Thyroid gland (tissue), 4 donors: ENCODE measurements at regions not wholly inside any gene's neighbourhood (a gene's known extent, or its start where the extent isn't known, plus 50 kb on each side); places are given as distances from the start of the nearest gene placed in this dataset.

ENCODE experiments used
- DNase-seq, 2 donors: peaks; one replicate each; pipeline ENCODE4 v3.0.0-alpha.2; 2019
- H3K27ac ChIP-seq, 3 donors: fragments of 200-600 bp; sonication (generic); 1 replicate in 2 of 3; 2 replicates in 1 of 3; pipeline ENCODE4 v1.5.1; 2016 to 2019; ENCODE audit warnings: mild to moderate bottlenecking in 1 of 3, moderate library complexity in 1 of 3
- H3K27me3 ChIP-seq: fragments of 200-600 bp; sonication (generic); one replicate; pipeline ENCODE4 v1.5.1; 2019
- H3K36me3 ChIP-seq, 2 donors: fragments of 200-600 bp; sonication (generic); one replicate each; pipeline ENCODE4 v1.5.1; 2016 to 2019
- H3K4me1 ChIP-seq, 2 donors: fragments of 200-600 bp; sonication (generic); one replicate each; pipeline ENCODE4 v1.5.1; 2017 to 2019
- H3K4me3 ChIP-seq, 3 donors: fragments of 200-600 bp; sonication (generic); replicated peaks in 1 of 3; 1 replicate in 2 of 3; 2 replicates in 1 of 3; pipeline ENCODE4 v1.5.1; 2016; ENCODE audit warnings: mild to moderate bottlenecking in 1 of 3
- H3K9me3 ChIP-seq: fragments of 200-600 bp; sonication (generic); one replicate; pipeline ENCODE4 v1.5.1; 2017
- CTCF ChIP-seq, 6 experiments: fragments of 200-600 bp in 3 of 6; fragments of 450-650 bp in 3 of 6; sonication (generic) in 3 of 6; IDR thresholded peaks; one replicate each; pipeline ENCODE4 v1.5.1; 2016 to 2019; ENCODE audit warnings: antibody characterized with exemption in 6 of 6, mild to moderate bottlenecking in 2 of 6, inconsistent platforms in 1 of 6, moderate library complexity in 1 of 6
- POLR2A ChIP-seq, 2 donors: fragments of 450-650 bp; IDR thresholded peaks; one replicate each; pipeline ENCODE4 v1.6.1; 2017; ENCODE audit warnings: antibody characterized with exemption in 2 of 2, mild to moderate bottlenecking in 2 of 2, moderate library complexity in 1 of 2
- WGBS, 2 donors: methylation state at CpG; one replicate each; pipeline ENCODE4 v1.1.5; 2017; 5-methylcytosine and 5-hydroxymethylcytosine counted together
- intact Hi-C: fragments of 100-400 bp; cut with DNase I; formaldehyde crosslinking; loops from one replicate; pipeline ENCODE4 v1.15.1; 2023

- no peak overlapping the region for H3K27ac ChIP-seq
- H3K4me1 ChIP-seq: no peaks in the 10 kb centered on the region
- H3K36me3 ChIP-seq: no peaks in the 10 kb centered on the region
- intact Hi-C loops: no loop called here
- WGBS, 2 donors: 62 to 64% methylated on average over 2 of the region's 2 CpGs
- H3K27me3 ChIP-seq: no peaks in the 10 kb centered on the region
- H3K4me3 ChIP-seq: no peak overlapping the region
- no peaks in the 10 kb centered on the region for H3K9me3 ChIP-seq
- DNase-seq: no peak
- TF ChIP-seq CTCF (IDR thresholded peaks at IDR 0.05): no peak
- TF ChIP-seq POLR2A (IDR thresholded peaks at IDR 0.05): no peak
Observed at GRCh38 chr5:27594141-27594540, 555.8 kb upstream of the CDH9 start.

GRCh38 chr5:27592231-27592630 lies 553.8 kb upstream of the CDH9 start:
- no peaks in the 10 kb centered on the region for H3K9me3 ChIP-seq
- no peaks in the 10 kb centered on the region for H3K36me3 ChIP-seq
- 76 to 85% methylated on average over 1 of the region's 1 CpG for WGBS, 2 donors
- intact Hi-C loops: no loop called here
- no peaks in the 10 kb centered on the region for H3K27me3 ChIP-seq
- H3K27ac ChIP-seq: no peak overlapping the region
- TF ChIP-seq CTCF (IDR thresholded peaks at IDR 0.05): no peak
- TF ChIP-seq POLR2A (IDR thresholded peaks at IDR 0.05): no peak
- H3K4me3 ChIP-seq: no peak overlapping the region
- H3K4me1 ChIP-seq: no peaks in the 10 kb centered on the region
- no peak for DNase-seq

GRCh38 chr5:27590503-27590902 lies 552.1 kb upstream of the CDH9 start:
- DNase-seq: no peak
- H3K9me3 ChIP-seq: no peaks in the 10 kb centered on the region
- 97 to 100% methylated on average over 6 of the region's 6 CpGs for WGBS, 2 donors
- H3K27me3 ChIP-seq: no peaks in the 10 kb centered on the region
- intact Hi-C loops: no loop called here
- no peak for TF ChIP-seq CTCF (IDR thresholded peaks at IDR 0.05)
- TF ChIP-seq POLR2A (IDR thresholded peaks at IDR 0.05): no peak
- H3K4me3 ChIP-seq: no peak overlapping the region
- no peak overlapping the region for H3K27ac ChIP-seq
- no peaks in the 10 kb centered on the region for H3K36me3 ChIP-seq
- H3K4me1 ChIP-seq: no peaks in the 10 kb centered on the region

GRCh38 chr5:27578279-27578678 lies 539.9 kb upstream of the CDH9 start:
- Histone ChIP-seq H3K9me3 (no peaks in the 10 kb centered on the region), H3K4me1 (no peaks in the 10 kb centered on the region), H3K27ac (no peak overlapping the region), H3K27me3 (no peaks in the 10 kb centered on the region), H3K4me3 (no peak overlapping the region), H3K36me3 (no peaks in the 10 kb centered on the region)
- intact Hi-C loops: no loop called here
- TF ChIP-seq CTCF (IDR thresholded peaks at IDR 0.05): no peak
- TF ChIP-seq POLR2A (IDR thresholded peaks at IDR 0.05): no peak
- DNase-seq: no peak

GRCh38 chr5:27571681-27572080 lies 533.3 kb upstream of the CDH9 start:
- Histone ChIP-seq H3K4me3 (no peak overlapping the region), H3K4me1 (no peaks in the 10 kb centered on the region), H3K9me3 (no peaks in the 10 kb centered on the region), H3K27me3 (no peaks in the 10 kb centered on the region), H3K27ac (no peak overlapping the region), H3K36me3 (no peaks in the 10 kb centered on the region)
- TF ChIP-seq POLR2A (IDR thresholded peaks at IDR 0.05): no peak
- TF ChIP-seq CTCF (IDR thresholded peaks at IDR 0.05): no peak
- no peak for DNase-seq
- 80 to 84% methylated on average over 4 of the region's 4 CpGs for WGBS, 2 donors
- intact Hi-C loops: no loop called here
